ENCODE measurements at regions not wholly inside any gene's neighbourhood (a gene's known extent, or its start where the extent isn't known, plus 50 kb on each side); places are given as distances from the start of the nearest gene placed in this dataset.

GRCh38 chr3:5750091-5750490 is 562.6 kb downstream of the EDEM1 start:
- TF ChIP-seq CTCF (IDR thresholded peaks at IDR 0.05) (no peak), POLR2AphosphoS5 (IDR thresholded peaks at IDR 0.05) (no peak), POLR2A (IDR thresholded peaks at IDR 0.05) (no peak), EP300 (IDR thresholded peaks at IDR 0.05) (no peak)
